ENCODE measurements at regions not wholly inside any gene's neighbourhood (a gene's known extent, or its start where the extent isn't known, plus 50 kb on each side); places are given as distances from the start of the nearest gene placed in this dataset.

DNA sequence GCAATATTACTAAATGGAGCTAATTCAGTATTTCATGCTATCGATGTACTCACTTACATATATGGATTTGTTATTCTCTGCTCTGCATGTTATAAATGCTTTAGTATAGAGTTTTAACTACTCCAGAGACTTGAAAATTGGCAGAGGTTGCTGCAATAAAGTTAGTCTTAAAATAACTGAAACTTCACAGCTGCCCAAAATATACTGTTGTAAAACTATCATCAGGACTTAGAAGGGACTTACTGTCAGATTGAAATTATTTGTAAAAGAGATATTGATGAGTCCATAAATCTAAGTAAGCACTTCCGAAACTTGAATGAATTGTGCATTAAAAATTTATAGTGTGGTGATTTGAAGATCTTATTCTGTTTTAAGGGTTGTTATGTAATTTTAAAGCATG, 1178.2 kb upstream of the PCDH20 start:
- TF ChIP-seq, protein P1, sequence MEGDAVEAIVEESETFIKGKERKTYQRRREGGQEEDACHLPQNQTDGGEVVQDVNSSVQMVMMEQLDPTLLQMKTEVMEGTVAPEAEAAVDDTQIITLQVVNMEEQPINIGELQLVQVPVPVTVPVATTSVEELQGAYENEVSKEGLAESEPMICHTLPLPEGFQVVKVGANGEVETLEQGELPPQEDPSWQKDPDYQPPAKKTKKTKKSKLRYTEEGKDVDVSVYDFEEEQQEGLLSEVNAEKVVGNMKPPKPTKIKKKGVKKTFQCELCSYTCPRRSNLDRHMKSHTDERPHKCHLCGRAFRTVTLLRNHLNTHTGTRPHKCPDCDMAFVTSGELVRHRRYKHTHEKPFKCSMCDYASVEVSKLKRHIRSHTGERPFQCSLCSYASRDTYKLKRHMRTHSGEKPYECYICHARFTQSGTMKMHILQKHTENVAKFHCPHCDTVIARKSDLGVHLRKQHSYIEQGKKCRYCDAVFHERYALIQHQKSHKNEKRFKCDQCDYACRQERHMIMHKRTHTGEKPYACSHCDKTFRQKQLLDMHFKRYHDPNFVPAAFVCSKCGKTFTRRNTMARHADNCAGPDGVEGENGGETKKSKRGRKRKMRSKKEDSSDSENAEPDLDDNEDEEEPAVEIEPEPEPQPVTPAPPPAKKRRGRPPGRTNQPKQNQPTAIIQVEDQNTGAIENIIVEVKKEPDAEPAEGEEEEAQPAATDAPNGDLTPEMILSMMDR (IDR thresholded peaks at IDR 0.05; ENCODE audit: insufficient read depth, low read length, missing control alignments) = no peak
- no peak for DNase-seq (ENCODE audit: low read depth, low spot score)
- ChIA-PET POLR2A (no interaction called here), CTCF (no interaction called here)
- H3K4me3 ChIP-seq (ENCODE audit: low read depth, low read length) = no peak overlapping the region

DNA sequence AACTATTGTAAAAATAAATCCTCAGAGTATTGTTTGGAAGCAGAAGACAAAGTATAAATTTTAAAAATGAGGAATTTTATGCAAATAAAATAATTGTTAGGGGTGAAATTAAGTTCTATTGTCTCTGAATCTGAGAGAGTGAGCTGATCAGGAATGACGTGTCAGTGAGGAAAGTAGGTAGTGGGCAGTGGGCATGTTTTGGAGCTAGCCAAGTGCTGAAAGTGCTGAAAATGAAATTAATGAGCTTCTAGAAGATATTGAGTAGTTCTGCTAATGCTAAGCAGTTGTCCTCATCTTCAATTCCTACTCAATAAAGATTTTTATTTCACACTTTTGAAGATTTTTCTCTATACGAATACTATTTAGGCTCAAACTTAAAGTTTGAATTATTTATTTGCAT, 1167.8 kb upstream of the PCDH20 start:
- ChIA-PET CTCF (no interaction called here), POLR2A (no interaction called here)

DNA sequence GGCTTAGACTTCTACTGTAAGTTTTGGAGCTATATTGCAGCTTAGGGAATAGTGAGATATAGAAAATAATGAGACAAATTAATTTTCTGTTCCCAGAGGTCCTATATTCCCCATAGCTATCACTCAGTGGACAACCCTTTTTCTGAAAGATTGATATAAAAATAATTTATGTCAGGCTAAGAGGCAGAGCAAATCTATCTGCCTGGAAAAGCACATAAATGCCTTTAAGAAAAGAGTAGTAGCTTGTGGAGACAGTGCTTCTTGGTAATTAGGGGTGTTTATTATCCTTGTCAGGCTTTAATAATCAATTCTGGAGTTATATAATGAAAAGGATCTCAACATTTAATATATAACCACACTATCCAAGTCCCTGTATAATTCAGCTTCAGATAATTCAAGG, 1162.8 kb upstream of the PCDH20 start:
- H3K4me3 ChIP-seq (ENCODE audit: low read depth, low read length) = no peak overlapping the region
- TF ChIP-seq, protein P1 (IDR thresholded peaks at IDR 0.05; ENCODE audit: insufficient read depth, low read length, missing control alignments) = no peak
- CTCF ChIA-PET = no interaction called here
- no peak for DNase-seq (ENCODE audit: low read depth, low spot score)
- POLR2A ChIA-PET = no interaction called here

More for the DNA sequence above, 1167.8 kb upstream of the PCDH20 start:
- no peak for DNase-seq (ENCODE audit: low read depth, low spot score)
- TF ChIP-seq, protein P1 (IDR thresholded peaks at IDR 0.05; ENCODE audit: insufficient read depth, low read length, missing control alignments) = no peak
- H3K4me3 ChIP-seq (ENCODE audit: low read depth, low read length) = no peak overlapping the region

DNA sequence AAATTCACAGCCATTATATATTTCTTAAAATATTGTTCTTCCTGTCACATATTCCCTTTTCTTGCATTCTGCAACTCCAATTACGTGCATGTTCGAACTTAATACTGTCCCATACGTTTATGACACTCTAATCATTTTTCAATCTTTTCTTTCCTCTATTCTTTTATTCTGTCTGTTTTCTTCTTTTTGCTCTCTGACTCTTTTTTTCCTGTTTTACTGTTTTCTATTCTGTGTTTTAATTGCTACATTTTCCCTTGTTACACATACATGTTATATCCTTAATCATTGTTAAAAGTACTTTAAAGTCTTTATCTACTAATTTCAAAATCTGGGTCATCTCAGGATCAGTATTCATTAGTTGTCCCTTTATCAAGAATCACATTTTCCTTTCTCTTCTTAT, 1149.1 kb upstream of the PCDH20 start:
- TF ChIP-seq, protein P1 (IDR thresholded peaks at IDR 0.05; ENCODE audit: insufficient read depth, low read length, missing control alignments) = no peak
- ChIA-PET POLR2A (no interaction called here), CTCF (no interaction called here)
- no peak for DNase-seq (ENCODE audit: low read depth, low spot score)
- H3K4me3 ChIP-seq (ENCODE audit: low read depth, low read length) = no peak overlapping the region

DNA sequence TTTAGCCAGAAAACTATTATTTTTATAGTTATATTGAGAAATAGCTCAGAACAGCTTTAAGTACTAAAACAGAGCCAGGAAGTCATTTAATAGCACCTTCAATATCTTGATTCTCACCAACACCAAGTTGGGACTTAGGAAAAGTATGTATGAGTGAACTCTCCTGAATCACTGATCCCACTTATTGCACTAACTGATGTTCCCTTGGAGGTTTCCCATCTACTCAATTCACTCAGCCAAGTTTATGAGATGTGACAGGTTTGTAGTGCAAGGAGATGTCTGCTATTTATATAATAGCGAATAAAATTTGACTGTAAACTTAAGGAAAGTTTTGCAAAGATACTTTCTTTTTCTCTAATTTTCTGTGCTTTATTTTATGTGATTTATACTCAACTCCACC, 1147.6 kb upstream of the PCDH20 start:
- POLR2A ChIA-PET = no interaction called here
- TF ChIP-seq, protein P1 (IDR thresholded peaks at IDR 0.05; ENCODE audit: insufficient read depth, low read length, missing control alignments) = no peak
- CTCF ChIA-PET = no interaction called here
- no peak for DNase-seq (ENCODE audit: low read depth, low spot score)
- no peak overlapping the region for H3K4me3 ChIP-seq (ENCODE audit: low read depth, low read length)

DNA sequence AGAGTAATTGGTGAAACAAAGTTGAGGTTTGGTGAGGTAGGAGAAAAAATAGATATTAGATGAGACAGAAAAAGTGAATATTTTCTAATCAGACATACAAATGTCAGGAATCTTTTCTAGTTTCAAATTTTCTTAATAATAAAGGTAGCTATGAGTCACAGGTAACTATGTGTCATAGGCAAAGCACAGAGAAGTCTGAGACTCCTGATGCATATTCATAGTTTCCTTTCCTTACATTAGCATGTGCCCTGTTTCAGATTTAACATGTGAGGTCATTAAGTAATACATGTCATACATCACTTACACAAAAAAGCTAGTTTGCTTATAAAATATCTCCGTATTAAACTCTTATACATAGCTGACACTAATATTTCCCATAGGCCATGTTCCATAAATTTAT, 1141.3 kb upstream of the PCDH20 start:
- ChIA-PET POLR2A (no interaction called here), CTCF (no interaction called here)
- DNase-seq (ENCODE audit: low read depth, low spot score) = no peak
- TF ChIP-seq, protein P1 (IDR thresholded peaks at IDR 0.05; ENCODE audit: insufficient read depth, low read length, missing control alignments) = no peak
- no peak overlapping the region for H3K4me3 ChIP-seq (ENCODE audit: low read depth, low read length)
